Trophoblast cell (in vitro differentiated cells and primary cell): ENCODE measurements at regions not wholly inside any gene's neighbourhood (a gene's known extent, or its start where the extent isn't known, plus 50 kb on each side); places are given as distances from the start of the nearest gene placed in this dataset.
"Not testable (repeated sequence)": the region's sequence is repeated elsewhere in the genome, so short reads cannot be mapped to it uniquely, and the experiment has no call there.

Source experiments
- DNase-seq, 2 donors: peaks; one replicate each; pipeline ENCODE4 v3.0.0-alpha.2; 2016
- H2AFZ ChIP-seq: 2 replicates; pipeline ENCODE4 v1.6.1; 2013; ENCODE audit warnings: low read length, moderate library complexity, mild to moderate bottlenecking; ENCODE audit not compliant: insufficient read depth, poor library complexity
- H2AK5ac ChIP-seq: 2 replicates; pipeline ENCODE4 v1.6.1; 2013; ENCODE audit warnings: mild to moderate bottlenecking, low read length
- H2BK120ac ChIP-seq: 2 replicates; pipeline ENCODE4 v1.6.1; 2013; ENCODE audit warnings: low read length, mild to moderate bottlenecking, moderate library complexity; ENCODE audit not compliant: insufficient read depth, poor library complexity
- H2BK12ac ChIP-seq: 2 replicates; pipeline ENCODE4 v1.6.1; 2013; ENCODE audit warnings: mild to moderate bottlenecking, low read length, moderate library complexity
- H2BK5ac ChIP-seq: 2 replicates; pipeline ENCODE4 v1.6.1; 2013; ENCODE audit warnings: low read length, low read depth, moderate library complexity, mild to moderate bottlenecking; ENCODE audit not compliant: poor library complexity
- H3K14ac ChIP-seq: 2 replicates; pipeline ENCODE4 v1.6.1; 2013; ENCODE audit warnings: mild to moderate bottlenecking, low read length
- H3K18ac ChIP-seq: 2 replicates; pipeline ENCODE4 v1.6.1; 2013; ENCODE audit warnings: mild to moderate bottlenecking, low read length
- H3K23ac ChIP-seq: 2 replicates; pipeline ENCODE4 v1.6.1; 2013; ENCODE audit warnings: low read length
- H3K27ac ChIP-seq: 2 replicates; pipeline ENCODE4 v1.5.1; 2013; ENCODE audit warnings: low read depth, mild to moderate bottlenecking, inconsistent platforms, low read length, moderate library complexity
- H3K27me3 ChIP-seq: 2 replicates; pipeline ENCODE4 v1.6.1; 2013; ENCODE audit warnings: inconsistent platforms, mild to moderate bottlenecking, low read length, moderate library complexity; ENCODE audit not compliant: insufficient read depth
- H3K36me3 ChIP-seq, 2 experiments: 1 replicate in 1 of 2; 2 replicates in 1 of 2; pipeline ENCODE4 v1.6.1; 2013; ENCODE audit warnings: low read length in 2 of 2, mild to moderate bottlenecking in 2 of 2, moderate library complexity in 1 of 2; ENCODE audit not compliant: insufficient read depth in 2 of 2, control insufficient read depth in 1 of 2
- H3K4ac ChIP-seq: 2 replicates; pipeline ENCODE4 v1.6.1; 2013; ENCODE audit warnings: low read depth, mild to moderate bottlenecking, low read length, moderate library complexity
- H3K4me1 ChIP-seq, 2 experiments: 1 replicate in 1 of 2; 2 replicates in 1 of 2; pipeline ENCODE4 v1.6.1; 2013; ENCODE audit warnings: low read length in 2 of 2, mild to moderate bottlenecking in 2 of 2, moderate library complexity in 1 of 2; ENCODE audit not compliant: insufficient read depth in 2 of 2, control insufficient read depth in 1 of 2
- H3K4me2 ChIP-seq: 2 replicates; pipeline ENCODE4 v1.6.1; 2013; ENCODE audit warnings: inconsistent platforms, mild to moderate bottlenecking, low read length, moderate library complexity
- H3K4me3 ChIP-seq: 2 replicates; pipeline ENCODE4 v1.5.1; 2013; ENCODE audit warnings: mild to moderate bottlenecking, low read depth, low read length, inconsistent platforms
- H3K79me1 ChIP-seq: one replicate; pipeline ENCODE4 v1.6.1; 2013; ENCODE audit warnings: low read length
- H3K79me2 ChIP-seq: 2 replicates; pipeline ENCODE4 v1.6.1; 2013; ENCODE audit warnings: low read length, mild to moderate bottlenecking; ENCODE audit not compliant: control insufficient read depth, insufficient read depth, poor library complexity
- H3K9ac ChIP-seq: 2 replicates; pipeline ENCODE4 v1.6.1; 2013; ENCODE audit warnings: mild to moderate bottlenecking, low read length
- H3K9me3 ChIP-seq: 2 replicates; pipeline ENCODE4 v1.6.1; 2013; ENCODE audit warnings: low read depth, mild to moderate bottlenecking, control low read depth, inconsistent platforms, low read length; ENCODE audit not compliant: insufficient read depth
- H4K12ac ChIP-seq: 2 replicates; pipeline ENCODE4 v1.6.1; 2013; ENCODE audit warnings: low read depth, mild to moderate bottlenecking, low read length, moderate library complexity
- H4K8ac ChIP-seq: 2 replicates; pipeline ENCODE4 v1.6.1; 2013; ENCODE audit warnings: low read depth, mild to moderate bottlenecking, low read length, moderate library complexity
- H4K91ac ChIP-seq: one replicate; pipeline ENCODE4 v1.6.1; 2013; ENCODE audit warnings: low read depth, mild to moderate bottlenecking, low read length, moderate library complexity
- WGBS: extraction: QIAGEN DNeasy Blood & Tissue Kit; methylation state at CpG from one replicate; pipeline ENCODE4 v1.1.7; 2013; ENCODE audit warnings: missing lambda C conversion rate; ENCODE audit not compliant: insufficient read length, insufficient coverage; ENCODE audit errors: extremely low coverage; 5-methylcytosine and 5-hydroxymethylcytosine counted together

DNA sequence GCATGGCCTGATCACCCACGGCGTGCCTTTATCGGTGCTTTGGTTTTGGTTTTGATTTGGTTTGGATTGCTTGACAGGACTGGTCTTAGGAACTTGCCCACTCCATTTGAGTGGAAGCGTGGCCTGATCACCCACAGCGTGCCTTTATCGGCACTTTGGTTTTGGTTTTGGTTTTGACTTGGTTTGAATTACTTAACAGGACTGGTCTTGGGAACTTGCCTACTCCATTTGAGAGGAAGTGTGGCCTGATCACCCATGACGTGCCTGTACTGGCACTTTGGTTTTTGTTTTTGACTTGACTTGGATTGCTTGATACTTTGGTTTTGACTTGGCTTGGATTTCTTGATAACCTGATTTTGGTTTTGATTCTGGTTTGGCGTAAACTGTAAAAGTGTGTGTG is 115.5 kb upstream of the PGR start:
- not testable (repeated sequence) for H2BK120ac ChIP-seq, H4K91ac ChIP-seq, DNase-seq, H3K9me3 ChIP-seq, H3K4me1 ChIP-seq, H2AK5ac ChIP-seq, H4K8ac ChIP-seq, H2BK12ac ChIP-seq, H3K79me2 ChIP-seq, H3K79me1 ChIP-seq, H3K36me3 ChIP-seq, H3K18ac ChIP-seq, H3K23ac ChIP-seq, H3K27me3 ChIP-seq, H3K27ac ChIP-seq, H3K9ac ChIP-seq, H3K14ac ChIP-seq, H2AFZ ChIP-seq, H3K4ac ChIP-seq, H2BK5ac ChIP-seq, H4K12ac ChIP-seq, H3K4me2 ChIP-seq, H3K4me3 ChIP-seq
- no CpG with 5 or more reads among the region's 8 CpGs for WGBS

GRCh38 chr11:101241160-101241795 is 111.7 kb upstream of the PGR start:
- Histone ChIP-seq H3K23ac (no peak overlapping the region), H4K12ac (no peak overlapping the region), H3K14ac (no peak overlapping the region), H4K91ac (no peak overlapping the region), H2AFZ (no peak overlapping the region), H3K79me2 (no peaks in the 10 kb centered on the region), H2BK12ac (no peak overlapping the region), H3K9me3 (peaks cover 6% of the 10 kb centered on the region), H3K27me3 (no peaks in the 10 kb centered on the region), H3K4me2 (no peak overlapping the region), H3K36me3 (no peaks in the 10 kb centered on the region), H3K4ac (no peak overlapping the region), H2BK120ac (no peak overlapping the region), H4K8ac (no peak overlapping the region), H3K4me3 (no peak overlapping the region), H2AK5ac (no peak overlapping the region), H3K9ac (no peak overlapping the region), H3K27ac (no peak overlapping the region), H2BK5ac (no peak overlapping the region), H3K18ac (no peak overlapping the region), H3K4me1 (no peaks in the 10 kb centered on the region), H3K79me1 (no peaks in the 10 kb centered on the region)
- no CpG with 5 or more reads among the region's 19 CpGs for WGBS
- no peak for DNase-seq

- H3K4me2 ChIP-seq, H3K79me2 ChIP-seq, H3K4me3 ChIP-seq, H2BK12ac ChIP-seq, H3K9ac ChIP-seq, H3K18ac ChIP-seq, H3K27ac ChIP-seq, H4K12ac ChIP-seq, H3K4me1 ChIP-seq, H4K91ac ChIP-seq, H4K8ac ChIP-seq, H3K4ac ChIP-seq, H3K79me1 ChIP-seq, H2BK120ac ChIP-seq, DNase-seq, H3K9me3 ChIP-seq, H2AFZ ChIP-seq, H2AK5ac ChIP-seq, H3K14ac ChIP-seq, H3K23ac ChIP-seq, H3K27me3 ChIP-seq, H3K36me3 ChIP-seq, H2BK5ac ChIP-seq: not testable (repeated sequence)
- WGBS: no CpG with 5 or more reads among the region's 16 CpGs
Measured at GRCh38 chr11:101231207-101231834, 101.7 kb upstream of the PGR start.

GRCh38 chr11:101226617-101227016 is 97.0 kb upstream of the PGR start:
- no peak overlapping the region for H2BK12ac ChIP-seq
- no peak overlapping the region for H3K18ac ChIP-seq
- H2AFZ ChIP-seq: no peak overlapping the region
- H3K14ac ChIP-seq: no peak overlapping the region
- H3K27ac ChIP-seq: no peak overlapping the region
- peaks cover 7% of the 10 kb centered on the region for H3K9me3 ChIP-seq
- WGBS: no CpG with 5 or more reads among the region's 5 CpGs
- H3K23ac ChIP-seq: no peak overlapping the region
- no peak overlapping the region for H3K4me2 ChIP-seq
- DNase-seq: no peak
- no peaks in the 10 kb centered on the region for H3K4me1 ChIP-seq
- H3K4me3 ChIP-seq: no peak overlapping the region
- H4K12ac ChIP-seq: no peak overlapping the region
- H3K27me3 ChIP-seq: no peaks in the 10 kb centered on the region
- H4K91ac ChIP-seq: no peak overlapping the region
- H3K9ac ChIP-seq: no peak overlapping the region
- H2AK5ac ChIP-seq: no peak overlapping the region
- H2BK120ac ChIP-seq: no peak overlapping the region
- no peak overlapping the region for H2BK5ac ChIP-seq
- H3K79me2 ChIP-seq: no peaks in the 10 kb centered on the region
- H3K36me3 ChIP-seq: no peaks in the 10 kb centered on the region
- H3K79me1 ChIP-seq: no peaks in the 10 kb centered on the region
- H3K4ac ChIP-seq: no peak overlapping the region
- no peak overlapping the region for H4K8ac ChIP-seq
